Small intestine (tissue), 7 donors: ENCODE measurements at regions not wholly inside any gene's neighbourhood (a gene's known extent, or its start where the extent isn't known, plus 50 kb on each side); places are given as distances from the start of the nearest gene placed in this dataset.

Source experiments
- DNase-seq, 2 donors: peaks; one replicate each; pipeline versions ENCODE4 v3.0.0 to v3.0.0-alpha.2; 2013
- FAIRE-seq: peaks from 2 replicates; lab custom pipeline; 2012; peaks lifted over from hg19 to GRCh38; lab: Jason Lieb, UNC
- H3K27ac ChIP-seq, 3 donors: one replicate each; pipeline ENCODE4 v1.5.1; 2013; ENCODE audit warnings: low read length in 2 of 3, mild to moderate bottlenecking in 2 of 3, control low read depth in 1 of 3, inconsistent platforms in 1 of 3, low read depth in 1 of 3, moderate library complexity in 1 of 3
- H3K27me3 ChIP-seq, 3 donors: one replicate each; pipeline ENCODE4 v1.6.1; 2013; ENCODE audit warnings: low read length in 3 of 3, inconsistent platforms in 1 of 3; ENCODE audit not compliant: control insufficient read depth in 3 of 3, insufficient read depth in 3 of 3
- H3K36me3 ChIP-seq, 3 donors: one replicate each; pipeline ENCODE4 v1.6.1; 2013; ENCODE audit warnings: low read length in 3 of 3, inconsistent platforms in 1 of 3, low read depth in 1 of 3, mild to moderate bottlenecking in 1 of 3, moderate library complexity in 1 of 3; ENCODE audit not compliant: control insufficient read depth in 3 of 3, insufficient read depth in 2 of 3
- H3K4me1 ChIP-seq, 3 donors: one replicate each; pipeline ENCODE4 v1.6.1; 2013; ENCODE audit warnings: low read length in 2 of 3, inconsistent platforms in 1 of 3, low read depth in 1 of 3, mild to moderate bottlenecking in 1 of 3, moderate library complexity in 1 of 3; ENCODE audit not compliant: control insufficient read depth in 3 of 3, insufficient read depth in 2 of 3
- H3K4me3 ChIP-seq, 3 donors: one replicate each; pipeline ENCODE4 v1.5.1; 2013; ENCODE audit warnings: low read length in 3 of 3, control low read depth in 1 of 3, inconsistent platforms in 1 of 3, low read depth in 1 of 3, mild to moderate bottlenecking in 1 of 3, moderate library complexity in 1 of 3
- H3K9me3 ChIP-seq, 2 donors: one replicate each; pipeline ENCODE4 v1.6.1; 2013; ENCODE audit warnings: low read depth in 1 of 2, low read length in 1 of 2; ENCODE audit not compliant: control insufficient read depth in 2 of 2, insufficient read depth in 1 of 2
- WGBS, 3 donors: extraction: QIAGEN DNeasy Blood & Tissue Kit; methylation state at CpG; one replicate each; pipeline ENCODE4 v1.1.7; 2013; 5-methylcytosine and 5-hydroxymethylcytosine counted together
- donor health status: healthy with polysubstance abuse.
- donor health status: control.
- donor health status: control.
- donor health status: Bipolar disorder and iron deficiency.
- donor health status: healthy.

GRCh38 chr10:128476845-128477244, 350.6 kb upstream of the MKI67 start:
- peaks cover 0 to 2% (median 0%) of the 10 kb centered on the region in 3 donors for H3K27me3 ChIP-seq
- 29 to 61% (median 46%) methylated on average over 4 of the region's 4 CpGs for WGBS, 3 donors
- no peak overlapping the region for H3K27ac ChIP-seq
- DNase-seq, result no peak
- H3K9me3 ChIP-seq, result no peaks in the 10 kb centered on the region
- H3K4me3 ChIP-seq, result no peak overlapping the region
- no peaks in the 10 kb centered on the region for H3K4me1 ChIP-seq
- H3K36me3 ChIP-seq, result no peaks in the 10 kb centered on the region
- FAIRE-seq, result no peak

GRCh38 chr10:128480601-128481000, 354.4 kb upstream of the MKI67 start:
- FAIRE-seq (no peak), DNase-seq (no peak)
- Histone ChIP-seq H3K4me3 (no peak overlapping the region), H3K27ac (no peak overlapping the region), H3K4me1 (no peaks in the 10 kb centered on the region), H3K36me3 (no peaks in the 10 kb centered on the region), H3K9me3 (no peaks in the 10 kb centered on the region), H3K27me3 (peaks cover 0 to 2% (median 0%) of the 10 kb centered on the region in 3 donors)
- WGBS, 3 donors, result 75 to 83% (median 77%) methylated on average over 9 of the region's 9 CpGs

DNA sequence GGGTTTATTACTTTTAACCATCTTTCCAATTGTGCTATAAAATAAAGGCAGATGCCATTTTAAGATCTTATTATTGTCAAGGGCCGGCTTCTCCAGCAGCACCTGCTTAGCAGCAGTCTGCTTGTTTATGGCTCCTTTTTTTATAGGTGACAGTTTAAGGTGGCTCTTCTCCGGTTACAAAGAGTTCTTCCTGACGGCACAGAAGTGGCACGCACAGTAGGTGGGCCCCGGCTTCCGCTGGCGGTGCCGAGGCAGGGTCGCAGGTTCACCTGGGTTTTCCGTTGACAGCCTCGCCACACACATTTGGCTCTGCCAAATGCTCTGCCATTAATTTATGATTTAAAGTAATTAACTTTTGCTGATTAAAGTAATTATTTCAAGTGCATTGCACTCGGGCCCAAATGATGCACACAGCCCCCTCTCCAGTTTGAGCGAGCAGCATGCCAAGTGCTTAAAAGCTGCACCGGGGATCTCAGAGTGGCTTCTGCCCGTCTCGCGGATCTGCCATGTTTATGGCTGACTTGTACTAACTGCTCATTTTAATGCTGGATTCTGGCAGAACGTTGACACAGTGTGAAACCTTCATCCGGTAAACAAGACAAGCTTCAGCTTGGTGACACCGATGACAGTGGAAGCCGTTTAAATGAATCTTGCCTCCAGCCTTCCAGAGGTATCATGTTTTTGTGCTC, 355.1 kb upstream of the MKI67 start:
- 67 to 76% (median 68%) methylated on average over 21 of the region's 21 CpGs for WGBS, 3 donors
- Histone ChIP-seq H3K4me1 (no peaks in the 10 kb centered on the region), H3K9me3 (no peaks in the 10 kb centered on the region), H3K36me3 (no peaks in the 10 kb centered on the region), H3K27me3 (peaks cover 0 to 2% (median 0%) of the 10 kb centered on the region in 3 donors), H3K4me3 (no peak overlapping the region), H3K27ac (no peak overlapping the region)
- FAIRE-seq (no peak), DNase-seq (no peak)

- H3K27me3 ChIP-seq, result peaks cover 0 to 2% (median 0%) of the 10 kb centered on the region in 3 donors
- no peaks in the 10 kb centered on the region for H3K9me3 ChIP-seq
- no peaks in the 10 kb centered on the region for H3K4me1 ChIP-seq
- DNase-seq (no peak), FAIRE-seq (no peak)
- H3K36me3 ChIP-seq, result no peaks in the 10 kb centered on the region
- no peak overlapping the region for H3K4me3 ChIP-seq
- WGBS, 3 donors, result 76 to 85% (median 79%) methylated on average over 7 of the region's 7 CpGs
- no peak overlapping the region for H3K27ac ChIP-seq
Observed at GRCh38 chr10:128482052-128482451, 355.8 kb upstream of the MKI67 start.

GRCh38 chr10:128483216-128483615, 357.0 kb upstream of the MKI67 start:
- Histone ChIP-seq H3K27ac (no peak overlapping the region), H3K4me1 (no peaks in the 10 kb centered on the region), H3K4me3 (no peak overlapping the region), H3K36me3 (no peaks in the 10 kb centered on the region), H3K27me3 (peaks cover 0 to 2% (median 0%) of the 10 kb centered on the region in 3 donors), H3K9me3 (peaks cover 0 to 5% of the 10 kb centered on the region in 2 donors)
- WGBS, 3 donors, result 85 to 90% (median 88%) methylated on average over 16 of the region's 16 CpGs
- FAIRE-seq (no peak), DNase-seq (no peak)

DNA sequence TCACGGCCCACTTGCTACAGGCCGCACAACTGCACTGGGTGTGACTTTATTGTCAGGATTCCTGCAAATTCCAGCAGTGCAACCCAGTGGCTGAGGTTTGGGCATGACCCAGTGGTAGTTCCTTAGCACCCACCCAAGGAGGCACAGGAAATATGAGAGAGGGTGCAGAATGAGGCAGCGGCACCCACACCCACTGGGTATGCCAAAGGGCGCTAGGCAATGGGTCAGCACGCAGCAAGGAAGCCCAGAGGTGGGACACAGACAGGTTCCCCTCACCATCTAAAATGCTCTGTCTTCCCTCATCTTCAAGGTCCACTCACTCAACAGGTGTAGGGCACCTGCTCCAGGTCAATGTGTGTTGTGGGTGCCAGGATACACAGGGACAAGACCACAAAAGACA, 357.8 kb upstream of the MKI67 start:
- no peak for FAIRE-seq
- 85 to 96% (median 95%) methylated on average over 5 of the region's 5 CpGs for whole genome bisulfite sequencing, 3 donors

GRCh38 chr10:128485701-128486235, 359.5 kb upstream of the MKI67 start:
- no peak overlapping the region for H3K4me3 ChIP-seq
- DNase-seq (no peak), FAIRE-seq (no peak)
- WGBS, 3 donors, result 61 to 69% (median 63%) methylated on average over 7 of the region's 7 CpGs
- H3K36me3 ChIP-seq, result no peaks in the 10 kb centered on the region
- H3K4me1 ChIP-seq, result no peaks in the 10 kb centered on the region
- H3K27ac ChIP-seq, result no peak overlapping the region
- no peaks in the 10 kb centered on the region for H3K27me3 ChIP-seq
- H3K9me3 ChIP-seq, result peaks cover 0 to 5% of the 10 kb centered on the region in 2 donors

More for the DNA sequence above, 357.8 kb upstream of the MKI67 start:
- Histone ChIP-seq H3K27me3 (peaks cover 0 to 2% (median 0%) of the 10 kb centered on the region in 3 donors), H3K4me1 (no peaks in the 10 kb centered on the region), H3K27ac (no peak overlapping the region), H3K9me3 (peaks cover 0 to 5% of the 10 kb centered on the region in 2 donors), H3K4me3 (no peak overlapping the region), H3K36me3 (no peaks in the 10 kb centered on the region)
- no peak for DNase-seq

DNA sequence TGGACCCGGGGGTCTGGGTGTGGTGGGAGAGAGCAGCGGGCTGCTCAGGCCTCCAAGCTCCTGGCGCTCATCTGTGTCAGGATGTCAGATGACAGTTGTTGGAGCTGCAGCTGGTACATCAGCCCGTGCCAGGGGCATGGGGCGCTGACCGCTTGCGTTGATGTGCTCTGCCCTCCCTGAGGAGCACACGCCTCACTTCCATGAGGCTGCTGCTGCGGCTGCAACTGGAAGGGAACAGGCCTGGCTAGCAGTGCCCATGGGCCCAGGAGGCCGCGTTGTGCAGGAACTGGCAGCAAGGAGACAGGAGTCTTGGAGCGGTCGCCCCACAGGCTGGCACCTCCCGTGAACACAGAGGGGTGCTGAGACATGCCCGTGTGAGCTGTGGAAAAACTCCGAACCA, 361.3 kb upstream of the MKI67 start:
- WGBS, 3 donors, result 80 to 91% (median 82%) methylated on average over 16 of the region's 16 CpGs
- Histone ChIP-seq H3K4me3 (no peak overlapping the region), H3K9me3 (peaks cover 0 to 5% of the 10 kb centered on the region in 2 donors), H3K27ac (no peak overlapping the region), H3K4me1 (no peaks in the 10 kb centered on the region), H3K27me3 (no peaks in the 10 kb centered on the region), H3K36me3 (no peaks in the 10 kb centered on the region)
- DNase-seq (no peak), FAIRE-seq (no peak)
